Endothelial cell of umbilical vein (primary cell): ENCODE measurements at regions not wholly inside any gene's neighbourhood (a gene's known extent, or its start where the extent isn't known, plus 50 kb on each side); places are given as distances from the start of the nearest gene placed in this dataset.

ENCODE experiments used
- BruUV-seq: library from RNA; stranded (reverse); fragments of 400-500 nt; replicated peaks from 2 replicates; lab custom pipeline; 2021; lab: Mats Ljungman, UMichigan
- CTCF ChIA-PET: fragments of 300-600, 350-600 bp; sonication (Branson Sonifier 250); formaldehyde crosslinking; loops from one replicate; lab custom pipeline; 2021; ENCODE audit warnings: antibody characterized with exemption, inconsistent platforms; lab: Charles Lee
- POLR2A ChIA-PET: fragments of 300-600, 350-600 bp; sonication (Branson Sonifier 250); formaldehyde crosslinking; loops from one replicate; lab custom pipeline; 2021; ENCODE audit warnings: antibody characterized with exemption, inconsistent platforms; lab: Charles Lee
- DNase-seq: peaks from one replicate; pipeline ENCODE4 v3.0.0-alpha.2; 2011; ENCODE audit warnings: low read depth, low spot score
- FAIRE-seq: peaks from 2 replicates; lab custom pipeline; 2011; peaks lifted over from hg19 to GRCh38; lab: Jason Lieb, UNC
- H2AFZ ChIP-seq: 2 replicates; pipeline ENCODE4 v1.6.0; 2012; ENCODE audit warnings: low read depth, low read length, control low read depth, inconsistent platforms
- H3K27ac ChIP-seq: 2 replicates; pipeline ENCODE4 v1.5.1; 2011; ENCODE audit warnings: low read depth, mild to moderate bottlenecking, control low read depth, low read length, moderate library complexity; ENCODE audit not compliant: insufficient read depth
- H3K27me3 ChIP-seq, 2 experiments: 2 replicates each; pipeline versions ENCODE4 v1.6.0 to v1.6.1; 2011; ENCODE audit warnings: low read length in 2 of 2, mixed read lengths in 1 of 2; ENCODE audit not compliant: control insufficient read depth in 2 of 2, insufficient read depth in 2 of 2
- H3K36me3 ChIP-seq, 2 experiments: 2 replicates in 1 of 2; 3 replicates in 1 of 2; pipeline ENCODE4 v1.5.1; 2011; ENCODE audit warnings: low read length in 2 of 2, mild to moderate bottlenecking in 1 of 2, moderate library complexity in 1 of 2; ENCODE audit not compliant: control insufficient read depth in 2 of 2, insufficient read depth in 2 of 2; ENCODE audit errors: extremely low read depth in 1 of 2
- H3K4me1 ChIP-seq: 3 replicates; pipeline ENCODE4 v1.5.1; 2011; ENCODE audit warnings: mild to moderate bottlenecking, low read length; ENCODE audit not compliant: control insufficient read depth, insufficient read depth; ENCODE audit errors: extremely low read depth
- H3K4me2 ChIP-seq: 2 replicates; pipeline ENCODE4 v1.6.1; 2011; ENCODE audit warnings: low read length, control low read depth, mixed read lengths; ENCODE audit not compliant: insufficient read depth
- H3K4me3 ChIP-seq, 3 experiments: fragments of 200-600 bp in 1 of 3; sonication (generic), shearing (Covaris generic) in 1 of 3; replicated peaks in 1 of 3; 2 replicates each; pipeline ENCODE4 v1.5.1; 2011 to 2016; ENCODE audit warnings: control low read depth in 3 of 3, low read length in 3 of 3, mild to moderate bottlenecking in 2 of 3, inconsistent platforms in 1 of 3, low read depth in 1 of 3, moderate library complexity in 1 of 3; ENCODE audit not compliant: insufficient read depth in 1 of 3
- H3K79me2 ChIP-seq: 2 replicates; pipeline ENCODE4 v1.6.0; 2012; ENCODE audit warnings: low read length, inconsistent platforms; ENCODE audit not compliant: control insufficient read depth, insufficient read depth
- H3K9ac ChIP-seq: replicated peaks from 2 replicates; pipeline ENCODE3; 2011; ENCODE audit warnings: low read length, control low read depth; ENCODE audit not compliant: insufficient read depth; ENCODE audit errors: extremely low read depth
- H3K9me1 ChIP-seq: replicated peaks from 3 replicates; pipeline ENCODE4 v1.6.0; 2011; ENCODE audit warnings: mild to moderate bottlenecking, low read length; ENCODE audit not compliant: control insufficient read depth, insufficient read depth; ENCODE audit errors: extremely low read depth
- H3K9me3 ChIP-seq: replicated peaks from 2 replicates; pipeline ENCODE4 v1.5.1; 2012; ENCODE audit warnings: low read length, inconsistent platforms; ENCODE audit not compliant: control insufficient read depth, insufficient read depth
- H4K20me1 ChIP-seq: replicated peaks from 2 replicates; pipeline ENCODE3; 2011; ENCODE audit warnings: mild to moderate bottlenecking, low read length; ENCODE audit not compliant: control insufficient read depth, insufficient read depth; ENCODE audit errors: extremely low read depth
- CTCF ChIP-seq, 2 donors: IDR thresholded peaks; 1 replicate in 1 of 2; 2 replicates in 1 of 2; pipeline ENCODE4 v1.5.1; 2011; ENCODE audit warnings: low read length in 2 of 2, mild to moderate bottlenecking in 2 of 2, moderate library complexity in 2 of 2, control low read depth in 1 of 2, inconsistent platforms in 1 of 2, low read depth in 1 of 2; ENCODE audit not compliant: insufficient read depth in 1 of 2; ENCODE audit errors: extremely low read depth in 1 of 2
- EZH2 ChIP-seq: IDR thresholded peaks from 2 replicates; pipeline ENCODE4 v1.6.1; 2012; ENCODE audit warnings: borderline replicate concordance, low read depth, mild to moderate bottlenecking, moderate library complexity, low read length, inconsistent platforms; ENCODE audit not compliant: severe bottlenecking
- FOS ChIP-seq: IDR thresholded peaks from 2 replicates; pipeline ENCODE4 v1.6.1; 2011; ENCODE audit warnings: mild to moderate bottlenecking, low read length, moderate library complexity, borderline replicate concordance; ENCODE audit not compliant: insufficient read depth
- GATA2 ChIP-seq: IDR thresholded peaks from 2 replicates; pipeline ENCODE4 v1.7.0; 2011; ENCODE audit warnings: low read depth, mild to moderate bottlenecking, moderate library complexity, mixed read lengths, low read length; ENCODE audit not compliant: insufficient read length, insufficient read depth
- JUN ChIP-seq: IDR thresholded peaks from 2 replicates; pipeline ENCODE4 v1.6.1; 2011; ENCODE audit warnings: borderline replicate concordance, low read depth; ENCODE audit not compliant: insufficient read length, insufficient read depth
- MYC ChIP-seq: IDR thresholded peaks from one replicate; pipeline ENCODE4 v1.6.1; 2011; ENCODE audit warnings: mild to moderate bottlenecking, low read depth, low read length
- POLR2A ChIP-seq: IDR thresholded peaks from 2 replicates; pipeline ENCODE4 v1.6.1; 2012; ENCODE audit warnings: low read depth, mild to moderate bottlenecking, control low read depth, low read length
- POLR2AphosphoS5 ChIP-seq: IDR thresholded peaks from 2 replicates; pipeline ENCODE4 v1.6.1; 2012; ENCODE audit warnings: low read depth, mild to moderate bottlenecking, control low read depth, low read length, moderate library complexity; ENCODE audit not compliant: insufficient read depth
- dilution Hi-C: fragments of 300-500 bp; cut with MboI; formaldehyde crosslinking; loops from one replicate; pipeline ENCODE4 v1.15.0; 2019; ENCODE audit warnings: low sequenced_read_pairs; ENCODE audit not compliant: extremely low pct_ligation_motif_present
- intact Hi-C: fragments of 100-400 bp; cut with micrococcal nuclease; formaldehyde crosslinking; loops from one replicate; pipeline ENCODE4 v1.10.0; 2022
- TF ChIP-seq, protein P1 (sequence below): IDR thresholded peaks from 2 replicates; pipeline ENCODE4 v1.6.1; 2011; ENCODE audit not compliant: insufficient read depth, insufficient read length

GRCh38 chr11:34750692-34751405 is 130.0 kb downstream of the EHF start:
- H3K9me3 ChIP-seq, result no peaks in the 10 kb centered on the region
- ChIA-PET CTCF (no interaction called here), POLR2A (no interaction called here)
- intact Hi-C loops (no loop called here), dilution Hi-C loops (no loop called here)
- FAIRE-seq (no peak), DNase-seq (no peak)
- no peak overlapping the region for H3K9ac ChIP-seq
- no peaks in the 10 kb centered on the region for H3K36me3 ChIP-seq
- H3K4me2 ChIP-seq, result no peak overlapping the region
- BruUV-seq, result no TSS peak
- no peaks in the 10 kb centered on the region for H3K79me2 ChIP-seq
- H2AFZ ChIP-seq, result no peak overlapping the region
- no peak overlapping the region for H3K27ac ChIP-seq
- H3K4me3 ChIP-seq, result no peak overlapping the region
- peaks cover 2 to 3% of the 10 kb centered on the region in 2 experiments for H3K27me3 ChIP-seq
- no peaks in the 10 kb centered on the region for H4K20me1 ChIP-seq
- no peaks in the 10 kb centered on the region for H3K4me1 ChIP-seq
- TF ChIP-seq POLR2AphosphoS5, result no peak
- no peak for TF ChIP-seq GATA2
- no peak for TF ChIP-seq MYC
- TF ChIP-seq CTCF (IDR thresholded peaks at IDR 0.05; ENCODE audit: extremely low read depth in 1 of 2, insufficient read depth in 1 of 2, low read depth in 1 of 2, low read length in 2 of 2), result no peak
- TF ChIP-seq POLR2A, result no peak
- no peak for TF ChIP-seq JUN
- TF ChIP-seq, protein P1, sequence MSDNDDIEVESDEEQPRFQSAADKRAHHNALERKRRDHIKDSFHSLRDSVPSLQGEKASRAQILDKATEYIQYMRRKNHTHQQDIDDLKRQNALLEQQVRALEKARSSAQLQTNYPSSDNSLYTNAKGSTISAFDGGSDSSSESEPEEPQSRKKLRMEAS, result no peak
- no peak for TF ChIP-seq FOS
- no peak for TF ChIP-seq EZH2
- H3K9me1 ChIP-seq, result no peaks in the 10 kb centered on the region
